ENCODE measurements at regions not wholly inside any gene's neighbourhood (a gene's known extent, or its start where the extent isn't known, plus 50 kb on each side); places are given as distances from the start of the nearest gene placed in this dataset.

GRCh38 chr2:89781962-89782361, 1090.5 kb downstream of the RPIA start:
- TF ChIP-seq CTCF (IDR thresholded peaks at IDR 0.05), result no peak
- no peak for TF ChIP-seq ZFX (IDR thresholded peaks at IDR 0.05; ENCODE audit: borderline replicate concordance)
